ENCODE measurements at regions not wholly inside any gene's neighbourhood (a gene's known extent, or its start where the extent isn't known, plus 50 kb on each side); places are given as distances from the start of the nearest gene placed in this dataset.

DNA sequence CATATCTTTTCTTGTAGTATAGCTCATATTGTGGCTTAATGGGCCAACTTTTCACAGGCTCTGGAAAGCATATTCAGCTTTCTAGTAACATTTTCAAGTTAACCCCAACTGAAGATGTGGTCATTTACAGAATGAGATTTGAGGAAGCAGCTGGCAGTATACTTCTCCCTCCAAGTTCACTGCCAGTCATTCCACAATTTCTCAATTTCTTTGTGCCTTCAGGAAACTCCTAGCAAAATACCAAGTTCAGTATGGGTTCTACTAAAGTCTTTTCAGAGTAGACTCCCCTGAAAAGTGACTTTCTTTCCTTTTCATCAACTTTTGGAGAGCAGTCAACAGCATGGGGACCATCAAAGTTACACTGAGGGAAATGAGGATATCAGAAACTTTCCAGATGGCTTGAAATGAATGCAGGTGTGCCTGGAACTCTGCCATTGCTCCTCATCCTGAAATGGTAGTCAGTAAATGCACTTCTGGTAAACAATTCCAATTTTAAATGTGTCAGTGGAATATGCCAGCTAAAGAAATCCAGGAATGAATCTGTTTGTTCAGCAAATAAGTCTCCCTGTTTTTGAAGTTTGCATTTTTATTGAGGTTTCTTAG lies 81.5 kb upstream of the TEX13D start:
- H3K4me3 ChIP-seq (ENCODE audit: low read length) = no peak overlapping the region
- TF ChIP-seq, protein P1, sequence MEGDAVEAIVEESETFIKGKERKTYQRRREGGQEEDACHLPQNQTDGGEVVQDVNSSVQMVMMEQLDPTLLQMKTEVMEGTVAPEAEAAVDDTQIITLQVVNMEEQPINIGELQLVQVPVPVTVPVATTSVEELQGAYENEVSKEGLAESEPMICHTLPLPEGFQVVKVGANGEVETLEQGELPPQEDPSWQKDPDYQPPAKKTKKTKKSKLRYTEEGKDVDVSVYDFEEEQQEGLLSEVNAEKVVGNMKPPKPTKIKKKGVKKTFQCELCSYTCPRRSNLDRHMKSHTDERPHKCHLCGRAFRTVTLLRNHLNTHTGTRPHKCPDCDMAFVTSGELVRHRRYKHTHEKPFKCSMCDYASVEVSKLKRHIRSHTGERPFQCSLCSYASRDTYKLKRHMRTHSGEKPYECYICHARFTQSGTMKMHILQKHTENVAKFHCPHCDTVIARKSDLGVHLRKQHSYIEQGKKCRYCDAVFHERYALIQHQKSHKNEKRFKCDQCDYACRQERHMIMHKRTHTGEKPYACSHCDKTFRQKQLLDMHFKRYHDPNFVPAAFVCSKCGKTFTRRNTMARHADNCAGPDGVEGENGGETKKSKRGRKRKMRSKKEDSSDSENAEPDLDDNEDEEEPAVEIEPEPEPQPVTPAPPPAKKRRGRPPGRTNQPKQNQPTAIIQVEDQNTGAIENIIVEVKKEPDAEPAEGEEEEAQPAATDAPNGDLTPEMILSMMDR (conservative IDR thresholded peaks at IDR 0.05; ENCODE audit: low read length) = no peak
- DNase-seq (ENCODE audit: low read depth) = no peak

DNA sequence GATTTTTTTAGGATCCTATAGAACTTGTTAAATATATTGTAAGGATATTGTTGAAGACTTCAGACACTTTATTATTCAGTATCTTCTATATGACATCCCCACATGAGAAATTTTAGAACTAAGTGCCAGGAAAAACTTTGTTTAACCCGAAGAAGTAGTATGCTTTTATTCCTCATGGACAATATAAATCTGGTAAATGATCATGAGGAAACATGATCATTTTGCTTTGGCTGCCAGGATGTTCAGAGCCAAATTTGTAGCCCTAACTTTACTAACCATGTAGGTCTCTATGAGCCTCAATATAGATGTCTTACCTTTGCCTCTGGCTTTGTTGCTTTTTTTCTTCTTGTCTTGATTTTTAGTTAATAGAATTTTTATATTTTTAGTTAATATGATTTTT lies 77.8 kb upstream of the TEX13D start:
- H3K4me3 ChIP-seq (ENCODE audit: low read length) = no peak overlapping the region
- TF ChIP-seq, protein P1 (conservative IDR thresholded peaks at IDR 0.05; ENCODE audit: low read length) = no peak
- DNase-seq (ENCODE audit: low read depth) = no peak

DNA sequence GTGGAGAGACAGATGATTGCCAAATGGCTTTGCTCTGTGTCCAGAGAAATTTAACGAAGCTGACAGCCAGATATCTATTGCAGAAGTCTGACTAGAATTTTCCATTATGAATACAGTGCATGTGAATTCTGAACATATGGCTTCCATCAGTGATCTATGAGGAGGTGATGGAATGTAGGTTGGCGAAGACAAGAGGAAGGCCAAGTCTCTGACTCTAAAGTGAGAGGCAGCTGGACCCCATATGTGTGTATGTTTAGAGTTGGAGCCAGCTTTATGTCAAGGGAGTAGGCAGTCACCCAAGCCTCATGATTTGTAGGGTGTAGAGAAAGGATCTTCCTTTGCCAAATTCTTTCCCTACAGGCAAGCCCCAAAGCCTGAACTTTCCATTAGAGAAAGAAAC lies 76.2 kb upstream of the TEX13D start:
- no peak overlapping the region for H3K4me3 ChIP-seq (ENCODE audit: low read length)
- peak; percentile 93 for DNase-seq (ENCODE audit: low read depth)
- TF ChIP-seq, protein P1 (conservative IDR thresholded peaks at IDR 0.05; ENCODE audit: low read length) = no peak

GRCh38 chrX:124256629-124257380 lies 75.7 kb upstream of the TEX13D start:
- TF ChIP-seq, protein P1 (conservative IDR thresholded peaks at IDR 0.05; ENCODE audit: low read length) = no peak
- no peak for DNase-seq (ENCODE audit: low read depth)
- no peak overlapping the region for H3K4me3 ChIP-seq (ENCODE audit: low read length)

- TF ChIP-seq, protein P1 (conservative IDR thresholded peaks at IDR 0.05; ENCODE audit: low read length) = no peak
- no peak for DNase-seq (ENCODE audit: low read depth)
- no peak overlapping the region for H3K4me3 ChIP-seq (ENCODE audit: low read length)
Measured at GRCh38 chrX:124257924-124258702, 74.3 kb upstream of the TEX13D start.

GRCh38 chrX:124260845-124261244 lies 71.6 kb upstream of the TEX13D start:
- TF ChIP-seq, protein P1 (conservative IDR thresholded peaks at IDR 0.05; ENCODE audit: low read length) = no peak
- H3K4me3 ChIP-seq (ENCODE audit: low read length) = no peak overlapping the region
- no peak for DNase-seq (ENCODE audit: low read depth)

Data from AG10803 (cell line).